ENCODE measurements at regions not wholly inside any gene's neighbourhood (a gene's known extent, or its start where the extent isn't known, plus 50 kb on each side); places are given as distances from the start of the nearest gene placed in this dataset.

- H3K36me3 ChIP-seq (ENCODE audit: control insufficient read depth, insufficient read depth, low read length), result no peaks in the 10 kb centered on the region
- DNase-seq (ENCODE audit: low read depth), result no peak
- no peak overlapping the region for H3K4me3 ChIP-seq (ENCODE audit: low read depth, low read length)
- H3K27me3 ChIP-seq (ENCODE audit: control insufficient read depth, insufficient read depth, low read length), result peaks cover 2% of the 10 kb centered on the region
- TF ChIP-seq, protein P1, sequence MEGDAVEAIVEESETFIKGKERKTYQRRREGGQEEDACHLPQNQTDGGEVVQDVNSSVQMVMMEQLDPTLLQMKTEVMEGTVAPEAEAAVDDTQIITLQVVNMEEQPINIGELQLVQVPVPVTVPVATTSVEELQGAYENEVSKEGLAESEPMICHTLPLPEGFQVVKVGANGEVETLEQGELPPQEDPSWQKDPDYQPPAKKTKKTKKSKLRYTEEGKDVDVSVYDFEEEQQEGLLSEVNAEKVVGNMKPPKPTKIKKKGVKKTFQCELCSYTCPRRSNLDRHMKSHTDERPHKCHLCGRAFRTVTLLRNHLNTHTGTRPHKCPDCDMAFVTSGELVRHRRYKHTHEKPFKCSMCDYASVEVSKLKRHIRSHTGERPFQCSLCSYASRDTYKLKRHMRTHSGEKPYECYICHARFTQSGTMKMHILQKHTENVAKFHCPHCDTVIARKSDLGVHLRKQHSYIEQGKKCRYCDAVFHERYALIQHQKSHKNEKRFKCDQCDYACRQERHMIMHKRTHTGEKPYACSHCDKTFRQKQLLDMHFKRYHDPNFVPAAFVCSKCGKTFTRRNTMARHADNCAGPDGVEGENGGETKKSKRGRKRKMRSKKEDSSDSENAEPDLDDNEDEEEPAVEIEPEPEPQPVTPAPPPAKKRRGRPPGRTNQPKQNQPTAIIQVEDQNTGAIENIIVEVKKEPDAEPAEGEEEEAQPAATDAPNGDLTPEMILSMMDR (IDR thresholded peaks at IDR 0.05; ENCODE audit: insufficient read depth, low read length, poor library complexity, severe bottlenecking), result no peak
These were observed 346.3 kb upstream of the UMPS start for GRCh38 chr3:124383846-124384466.

DNA sequence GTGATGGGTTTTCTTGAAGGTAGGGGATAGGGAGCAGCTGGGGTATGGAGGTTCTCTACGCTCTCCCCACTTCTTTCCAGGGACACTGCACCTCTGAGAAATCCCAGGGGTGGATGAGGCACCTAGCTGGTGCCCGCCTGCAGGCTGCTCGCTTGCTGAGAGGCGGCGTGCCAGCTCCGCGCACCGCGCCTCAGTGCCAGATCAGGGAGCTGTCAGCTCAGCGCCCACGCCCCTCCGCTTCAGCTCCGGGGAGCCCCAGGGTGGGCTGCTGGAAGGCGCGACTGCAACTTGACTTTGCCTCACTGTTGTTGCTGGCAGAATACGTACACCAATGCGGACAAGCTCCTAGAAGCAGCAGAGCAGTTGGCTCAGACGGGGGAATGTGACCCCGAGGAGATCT lies 345.7 kb upstream of the UMPS start:
- DNase-seq (ENCODE audit: low read depth), result no peak
- no peak overlapping the region for H3K4me3 ChIP-seq (ENCODE audit: low read depth, low read length)
- TF ChIP-seq, protein P1 (IDR thresholded peaks at IDR 0.05; ENCODE audit: insufficient read depth, low read length, poor library complexity, severe bottlenecking), result no peak
- H3K27me3 ChIP-seq (ENCODE audit: control insufficient read depth, insufficient read depth, low read length), result peaks cover 2% of the 10 kb centered on the region
- no peaks in the 10 kb centered on the region for H3K36me3 ChIP-seq (ENCODE audit: control insufficient read depth, insufficient read depth, low read length)

DNA sequence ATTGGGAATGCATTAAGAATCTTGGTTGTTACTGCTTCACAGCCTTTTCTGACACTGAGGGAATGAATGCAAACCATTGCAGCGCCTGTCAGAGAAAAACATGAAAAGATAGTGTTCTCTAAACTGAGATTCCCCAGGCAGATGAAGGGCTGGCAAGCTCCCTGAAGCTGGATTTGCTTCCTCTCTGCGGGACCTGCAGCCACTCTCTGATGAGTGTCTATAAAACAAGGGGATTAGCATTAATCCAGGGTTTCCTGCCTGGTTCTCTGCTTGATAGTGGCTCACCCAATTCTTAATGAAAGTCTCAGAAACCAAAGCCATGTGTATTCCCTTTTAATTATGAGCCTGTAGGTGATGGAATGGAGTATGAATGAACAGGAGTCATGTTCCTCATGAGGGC lies 344.3 kb upstream of the UMPS start:
- no peak for DNase-seq (ENCODE audit: low read depth)
- Histone ChIP-seq H3K36me3 (ENCODE audit: control insufficient read depth, insufficient read depth, low read length) (no peaks in the 10 kb centered on the region), H3K27me3 (ENCODE audit: control insufficient read depth, insufficient read depth, low read length) (peaks cover 2% of the 10 kb centered on the region), H3K4me3 (ENCODE audit: low read depth, low read length) (no peak overlapping the region)
- TF ChIP-seq, protein P1 (IDR thresholded peaks at IDR 0.05; ENCODE audit: insufficient read depth, low read length, poor library complexity, severe bottlenecking), result no peak

DNA sequence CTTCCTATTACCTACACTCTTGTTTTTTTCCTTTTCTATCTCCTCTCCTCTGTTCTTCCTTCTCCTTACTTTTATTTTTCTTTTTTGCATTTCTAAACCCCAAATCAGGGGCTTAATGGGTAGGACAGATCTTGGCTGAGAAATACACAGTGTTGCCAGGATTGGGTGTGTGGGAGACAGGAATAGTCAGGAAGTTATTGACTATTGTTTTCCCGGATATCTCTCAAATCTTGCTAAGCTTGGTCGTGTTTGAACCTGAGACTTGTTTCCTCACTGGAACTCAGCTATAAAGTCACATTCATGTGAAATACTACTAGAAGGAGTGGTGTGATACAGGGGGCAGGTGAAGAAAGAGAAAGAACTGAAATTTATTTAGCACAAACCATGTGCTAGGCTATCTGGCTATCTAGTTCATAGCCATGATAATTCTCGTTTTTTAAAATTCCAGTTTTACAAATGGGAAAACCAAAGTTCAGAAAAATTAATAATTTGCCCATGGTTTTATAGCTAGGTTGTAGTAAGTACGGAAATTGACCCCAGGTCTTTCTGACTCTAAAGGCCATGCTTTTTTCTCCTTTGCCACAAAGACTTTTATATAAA lies 343.2 kb upstream of the UMPS start:
- TF ChIP-seq, protein P1 (IDR thresholded peaks at IDR 0.05; ENCODE audit: insufficient read depth, low read length, poor library complexity, severe bottlenecking), result no peak
- no peak for DNase-seq (ENCODE audit: low read depth)
- peaks cover 2% of the 10 kb centered on the region for H3K27me3 ChIP-seq (ENCODE audit: control insufficient read depth, insufficient read depth, low read length)
- no peaks in the 10 kb centered on the region for H3K36me3 ChIP-seq (ENCODE audit: control insufficient read depth, insufficient read depth, low read length)
- no peak overlapping the region for H3K4me3 ChIP-seq (ENCODE audit: low read depth, low read length)

DNA sequence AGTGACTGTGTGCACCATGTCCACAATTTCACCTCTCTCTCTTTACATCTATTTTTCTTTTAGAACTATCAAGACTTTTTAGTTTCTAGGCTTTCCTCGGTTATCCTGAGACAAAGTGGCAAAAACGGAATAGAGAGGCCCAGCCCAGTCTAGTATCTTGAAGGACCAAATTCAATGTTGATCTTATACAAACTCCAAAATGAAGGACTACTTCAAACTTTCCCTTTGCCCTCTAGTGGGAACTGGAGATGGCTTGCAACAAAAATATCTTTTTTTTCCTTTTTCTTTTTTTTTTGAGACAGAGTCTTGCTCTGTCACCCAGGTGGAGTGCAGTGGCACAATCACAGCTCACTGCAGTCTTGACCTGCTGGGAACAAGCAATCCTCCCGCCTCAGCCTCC lies 338.5 kb upstream of the UMPS start:
- Histone ChIP-seq H3K36me3 (ENCODE audit: control insufficient read depth, insufficient read depth, low read length) (no peaks in the 10 kb centered on the region), H3K27me3 (ENCODE audit: control insufficient read depth, insufficient read depth, low read length) (peaks cover 2% of the 10 kb centered on the region), H3K4me3 (ENCODE audit: low read depth, low read length) (no peak overlapping the region)
- TF ChIP-seq, protein P1 (IDR thresholded peaks at IDR 0.05; ENCODE audit: insufficient read depth, low read length, poor library complexity, severe bottlenecking), result no peak
- no peak for DNase-seq (ENCODE audit: low read depth)

DNA sequence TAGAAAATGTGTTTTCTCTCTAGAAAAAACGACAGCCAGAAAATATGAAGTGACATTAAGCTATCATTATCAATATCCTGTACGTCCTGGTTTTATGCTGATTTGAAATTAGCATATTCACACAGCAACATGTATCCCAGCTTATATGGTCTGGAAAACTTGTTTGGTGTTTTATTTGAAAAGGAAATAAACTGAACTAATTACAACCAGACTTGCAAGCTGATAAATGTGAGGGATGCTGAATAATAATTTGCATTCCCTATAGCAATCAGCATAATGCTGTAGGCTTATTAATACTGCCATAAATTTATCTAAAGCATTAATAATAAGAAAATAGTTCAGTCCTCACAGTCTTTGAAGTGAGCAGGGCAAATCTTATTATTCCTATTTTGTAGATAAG lies 336.9 kb upstream of the UMPS start:
- DNase-seq (ENCODE audit: low read depth), result no peak
- H3K4me3 ChIP-seq (ENCODE audit: low read depth, low read length), result no peak overlapping the region
- H3K27me3 ChIP-seq (ENCODE audit: control insufficient read depth, insufficient read depth, low read length), result peaks cover 2% of the 10 kb centered on the region
- no peaks in the 10 kb centered on the region for H3K36me3 ChIP-seq (ENCODE audit: control insufficient read depth, insufficient read depth, low read length)
- TF ChIP-seq, protein P1 (IDR thresholded peaks at IDR 0.05; ENCODE audit: insufficient read depth, low read length, poor library complexity, severe bottlenecking), result no peak
